GM23248 (cell line): ENCODE measurements at regions not wholly inside any gene's neighbourhood (a gene's known extent, or its start where the extent isn't known, plus 50 kb on each side); places are given as distances from the start of the nearest gene placed in this dataset.
"Not testable (repeated sequence)": the region's sequence is repeated elsewhere in the genome, so short reads cannot be mapped to it uniquely, and the experiment has no call there.

ENCODE experiments used
- DNase-seq: peaks from one replicate; pipeline ENCODE4 v3.0.0-alpha.2; 2015
- H2AFZ ChIP-seq: fragments of 200-600 bp; sonication (generic); 2 replicates; pipeline ENCODE4 v1.6.1; 2016; ENCODE audit warnings: antibody characterized with exemption
- H3F3A ChIP-seq: fragments of 200-600 bp; sonication (generic); 2 replicates; pipeline ENCODE4 v1.6.1; 2016; ENCODE audit warnings: mild to moderate bottlenecking, antibody characterized with exemption, mixed run types; ENCODE audit not compliant: insufficient read depth
- H3K27ac ChIP-seq: fragments of 200-600 bp; sonication (generic); 2 replicates; pipeline ENCODE4 v1.5.1; 2016; ENCODE audit warnings: mild to moderate bottlenecking
- H3K27me3 ChIP-seq: fragments of 200-600 bp; sonication (generic); replicated peaks from 2 replicates; pipeline ENCODE4 v1.6.1; 2016; ENCODE audit warnings: mild to moderate bottlenecking; ENCODE audit not compliant: insufficient read depth
- H3K36me3 ChIP-seq: fragments of 200-600 bp; sonication (generic); 2 replicates; pipeline ENCODE4 v1.6.1; 2016; ENCODE audit warnings: low read depth, mild to moderate bottlenecking
- H3K4me1 ChIP-seq: fragments of 200-600 bp; sonication (generic); 2 replicates; pipeline ENCODE4 v1.6.1; 2016; ENCODE audit warnings: mild to moderate bottlenecking; ENCODE audit not compliant: insufficient read depth
- H3K4me2 ChIP-seq: fragments of 200-600 bp; sonication (generic); one replicate; pipeline ENCODE4 v1.6.1; 2016; ENCODE audit warnings: mild to moderate bottlenecking; ENCODE audit not compliant: unreplicated experiment
- H3K4me3 ChIP-seq: fragments of 200-600 bp; sonication (generic); 2 replicates; pipeline ENCODE4 v1.5.1; 2016; ENCODE audit warnings: mild to moderate bottlenecking
- H3K79me2 ChIP-seq: fragments of 200-600 bp; sonication (generic); 2 replicates; pipeline ENCODE4 v1.6.1; 2016; ENCODE audit warnings: mild to moderate bottlenecking; ENCODE audit not compliant: insufficient read depth
- H3K9ac ChIP-seq: fragments of 200-600 bp; sonication (generic); 2 replicates; pipeline ENCODE4 v1.6.1; 2016; ENCODE audit warnings: mild to moderate bottlenecking
- H3K9me2 ChIP-seq: fragments of 200-600 bp; sonication (generic); 2 replicates; pipeline ENCODE4 v1.6.1; 2016; ENCODE audit warnings: mixed run types, mild to moderate bottlenecking, moderate library complexity; ENCODE audit not compliant: insufficient read depth
- H3K9me3 ChIP-seq: fragments of 200-600 bp; sonication (generic); one replicate; pipeline ENCODE4 v1.6.1; 2017; ENCODE audit warnings: low read depth
- H4K20me1 ChIP-seq: fragments of 200-600 bp; sonication (generic); 2 replicates; pipeline ENCODE4 v1.6.0; 2016; ENCODE audit not compliant: insufficient read depth
- EZH2 ChIP-seq: fragments of 200-600 bp; sonication (generic); IDR thresholded peaks from 2 replicates; pipeline ENCODE4 v1.6.1; 2018; ENCODE audit warnings: antibody characterized with exemption, mild to moderate bottlenecking; ENCODE audit not compliant: insufficient read depth, poor library complexity, severe bottlenecking
- EZH2phosphoT487 ChIP-seq: fragments of 200-600 bp; sonication (generic); IDR thresholded peaks from 2 replicates; pipeline ENCODE4 v1.6.1; 2018; ENCODE audit warnings: antibody characterized with exemption, moderate library complexity, mild to moderate bottlenecking, low read depth; ENCODE audit not compliant: insufficient read depth
- WGBS, 2 experiments: methylation state at CpG; one replicate each; pipeline ENCODE4 v1.1.6; 2015 to 2017; ENCODE audit warnings: low lambda C conversion rate in 2 of 2, low coverage in 1 of 2; ENCODE audit errors: missing lambda C conversion rate in 2 of 2; 5-methylcytosine and 5-hydroxymethylcytosine counted together
- in situ Hi-C: fragments of 300-500 bp; cut with MboI; formaldehyde crosslinking; loops from 2 replicates; pipeline ENCODE4 v1.15.0; 2020

GRCh38 chr16:63650550-63650949, 1471.3 kb downstream of the CDH11 start:
- in situ Hi-C loops: no loop called here

GRCh38 chr16:63633706-63634445, 1488.0 kb downstream of the CDH11 start:
- DNase-seq, in situ Hi-C loops, H3K4me1 ChIP-seq, H2AFZ ChIP-seq, H4K20me1 ChIP-seq, H3F3A ChIP-seq, H3K36me3 ChIP-seq, H3K4me2 ChIP-seq, H3K9me3 ChIP-seq, H3K9me2 ChIP-seq, H3K27ac ChIP-seq, H3K4me3 ChIP-seq, H3K27me3 ChIP-seq, H3K9ac ChIP-seq, H3K79me2 ChIP-seq: not testable (repeated sequence)
- WGBS, 2 experiments: 30 to 34% methylated on average over 10 of the region's 10 CpGs

More at GRCh38 chr16:63650550-63650949, 1471.3 kb downstream of the CDH11 start:
- Histone ChIP-seq H3K36me3 (no peaks in the 10 kb centered on the region), H3K4me3 (no peak overlapping the region), H3K9me2 (no peaks in the 10 kb centered on the region), H3K27ac (no peak overlapping the region), H3K4me1 (no peaks in the 10 kb centered on the region), H3K27me3 (no peaks in the 10 kb centered on the region), H3K9me3 (no peaks in the 10 kb centered on the region), H3K79me2 (no peaks in the 10 kb centered on the region), H3F3A (no peaks in the 10 kb centered on the region), H4K20me1 (no peaks in the 10 kb centered on the region), H3K9ac (no peak overlapping the region), H3K4me2 (no peak overlapping the region), H2AFZ (no peak overlapping the region)
- DNase-seq: no peak
- WGBS, 2 experiments: 54 to 64% methylated on average over 4 of the region's 4 CpGs
- TF ChIP-seq EZH2phosphoT487 (no peak), EZH2 (no peak)

GRCh38 chr16:63629272-63629671, 1492.6 kb downstream of the CDH11 start:
- Histone ChIP-seq H4K20me1 (no peaks in the 10 kb centered on the region), H3K4me2 (no peak overlapping the region), H3K27ac (no peak overlapping the region), H3F3A (no peaks in the 10 kb centered on the region), H3K4me1 (no peaks in the 10 kb centered on the region), H3K27me3 (no peaks in the 10 kb centered on the region), H2AFZ (no peak overlapping the region), H3K36me3 (no peaks in the 10 kb centered on the region), H3K79me2 (no peaks in the 10 kb centered on the region), H3K9me2 (no peaks in the 10 kb centered on the region), H3K4me3 (no peak overlapping the region), H3K9ac (no peak overlapping the region), H3K9me3 (no peaks in the 10 kb centered on the region)
- TF ChIP-seq EZH2phosphoT487 (no peak), EZH2 (no peak)
- in situ Hi-C loops: no loop called here
- DNase-seq: no peak

- Histone ChIP-seq H3K9me2 (no peaks in the 10 kb centered on the region), H3K79me2 (no peaks in the 10 kb centered on the region), H3K9me3 (no peaks in the 10 kb centered on the region), H3K4me2 (no peak overlapping the region), H3F3A (no peaks in the 10 kb centered on the region), H3K27ac (no peak overlapping the region), H2AFZ (no peak overlapping the region), H3K9ac (no peak overlapping the region), H3K4me3 (no peak overlapping the region), H4K20me1 (no peaks in the 10 kb centered on the region), H3K4me1 (no peaks in the 10 kb centered on the region), H3K36me3 (no peaks in the 10 kb centered on the region), H3K27me3 (no peaks in the 10 kb centered on the region)
- no peak for TF ChIP-seq EZH2phosphoT487
- TF ChIP-seq EZH2: no peak
- DNase-seq: no peak
- in situ Hi-C loops: no loop called here
Measured at GRCh38 chr16:63628812-63629211, 1493.1 kb downstream of the CDH11 start.

- H3F3A ChIP-seq: no peaks in the 10 kb centered on the region
- H3K4me1 ChIP-seq: no peaks in the 10 kb centered on the region
- H4K20me1 ChIP-seq: no peaks in the 10 kb centered on the region
- H3K9me3 ChIP-seq: no peaks in the 10 kb centered on the region
- no peak overlapping the region for H3K4me3 ChIP-seq
- H3K79me2 ChIP-seq: no peaks in the 10 kb centered on the region
- no peak overlapping the region for H2AFZ ChIP-seq
- no peak overlapping the region for H3K27ac ChIP-seq
- H3K36me3 ChIP-seq: no peaks in the 10 kb centered on the region
- no peak overlapping the region for H3K9ac ChIP-seq
- no peak for TF ChIP-seq EZH2
- TF ChIP-seq EZH2phosphoT487: no peak
- in situ Hi-C loops: no loop called here
- no peak overlapping the region for H3K4me2 ChIP-seq
- no peaks in the 10 kb centered on the region for H3K27me3 ChIP-seq
- no peaks in the 10 kb centered on the region for H3K9me2 ChIP-seq
- WGBS, 2 experiments: 6% methylated on average over 1 of the region's 1 CpG
- DNase-seq: no peak
Measured at GRCh38 chr16:63625126-63625525, 1496.7 kb downstream of the CDH11 start.
